LNCaP clone FGC (cell line): ENCODE measurements at regions not wholly inside any gene's neighbourhood (a gene's known extent, or its start where the extent isn't known, plus 50 kb on each side); places are given as distances from the start of the nearest gene placed in this dataset.

ENCODE experiments used
- DNase-seq: peaks from one replicate; pipeline ENCODE4 v3.0.0-alpha.2; 2011; ENCODE audit warnings: low read depth
- H3K4me3 ChIP-seq: 2 replicates; pipeline ENCODE4 v1.5.1; 2011; ENCODE audit warnings: mild to moderate bottlenecking, low read depth, low read length, control low read depth
- TF ChIP-seq, protein P1 (sequence below): IDR thresholded peaks from 2 replicates; pipeline ENCODE4 v1.5.1; 2012; ENCODE audit warnings: mild to moderate bottlenecking; ENCODE audit not compliant: control insufficient read depth, insufficient read depth; ENCODE audit errors: extremely low read depth

DNA sequence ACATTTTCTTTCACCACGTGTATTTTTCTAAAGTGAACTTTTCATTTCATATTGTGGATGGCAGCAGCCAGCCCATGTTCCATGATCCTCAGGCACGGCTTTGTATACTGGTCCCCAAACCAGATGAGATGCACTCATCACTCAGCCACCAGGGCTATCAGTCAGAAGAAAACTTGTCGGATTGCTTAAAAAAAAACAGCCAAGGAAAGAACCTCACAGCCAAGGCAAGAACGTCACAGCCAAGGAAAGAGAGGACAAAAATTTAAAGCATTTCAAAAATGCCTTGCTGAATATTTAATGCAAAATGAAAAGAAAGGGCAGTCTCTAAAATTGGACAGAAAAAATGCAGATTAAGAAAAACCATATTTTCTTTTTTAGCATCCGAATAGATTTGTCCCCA is 333.3 kb downstream of the PDGFC start:
- TF ChIP-seq, protein P1, sequence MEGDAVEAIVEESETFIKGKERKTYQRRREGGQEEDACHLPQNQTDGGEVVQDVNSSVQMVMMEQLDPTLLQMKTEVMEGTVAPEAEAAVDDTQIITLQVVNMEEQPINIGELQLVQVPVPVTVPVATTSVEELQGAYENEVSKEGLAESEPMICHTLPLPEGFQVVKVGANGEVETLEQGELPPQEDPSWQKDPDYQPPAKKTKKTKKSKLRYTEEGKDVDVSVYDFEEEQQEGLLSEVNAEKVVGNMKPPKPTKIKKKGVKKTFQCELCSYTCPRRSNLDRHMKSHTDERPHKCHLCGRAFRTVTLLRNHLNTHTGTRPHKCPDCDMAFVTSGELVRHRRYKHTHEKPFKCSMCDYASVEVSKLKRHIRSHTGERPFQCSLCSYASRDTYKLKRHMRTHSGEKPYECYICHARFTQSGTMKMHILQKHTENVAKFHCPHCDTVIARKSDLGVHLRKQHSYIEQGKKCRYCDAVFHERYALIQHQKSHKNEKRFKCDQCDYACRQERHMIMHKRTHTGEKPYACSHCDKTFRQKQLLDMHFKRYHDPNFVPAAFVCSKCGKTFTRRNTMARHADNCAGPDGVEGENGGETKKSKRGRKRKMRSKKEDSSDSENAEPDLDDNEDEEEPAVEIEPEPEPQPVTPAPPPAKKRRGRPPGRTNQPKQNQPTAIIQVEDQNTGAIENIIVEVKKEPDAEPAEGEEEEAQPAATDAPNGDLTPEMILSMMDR = no peak
- no peak overlapping the region for H3K4me3 ChIP-seq
- DNase-seq = no peak

DNA sequence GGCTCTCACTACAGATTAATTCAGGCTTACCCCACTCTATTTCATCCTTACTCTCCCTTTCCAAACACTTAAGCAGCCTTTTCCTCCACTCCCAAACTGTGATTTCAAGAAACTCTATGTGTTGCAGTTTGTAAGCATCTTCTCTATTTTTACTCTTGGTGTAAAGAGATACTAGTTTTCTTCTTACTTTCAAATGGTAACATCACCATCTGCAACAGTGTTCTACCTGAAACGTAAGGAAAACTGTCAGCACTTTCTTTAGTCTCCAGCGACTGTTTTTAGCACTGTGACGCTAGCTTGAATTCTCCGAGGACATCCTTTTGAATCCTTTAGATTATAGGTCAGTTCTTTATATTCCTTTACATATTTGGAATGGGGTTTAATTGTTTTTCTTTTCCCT is 335.2 kb downstream of the PDGFC start:
- no peak overlapping the region for H3K4me3 ChIP-seq
- DNase-seq = no peak
- TF ChIP-seq, protein P1 = no peak

DNA sequence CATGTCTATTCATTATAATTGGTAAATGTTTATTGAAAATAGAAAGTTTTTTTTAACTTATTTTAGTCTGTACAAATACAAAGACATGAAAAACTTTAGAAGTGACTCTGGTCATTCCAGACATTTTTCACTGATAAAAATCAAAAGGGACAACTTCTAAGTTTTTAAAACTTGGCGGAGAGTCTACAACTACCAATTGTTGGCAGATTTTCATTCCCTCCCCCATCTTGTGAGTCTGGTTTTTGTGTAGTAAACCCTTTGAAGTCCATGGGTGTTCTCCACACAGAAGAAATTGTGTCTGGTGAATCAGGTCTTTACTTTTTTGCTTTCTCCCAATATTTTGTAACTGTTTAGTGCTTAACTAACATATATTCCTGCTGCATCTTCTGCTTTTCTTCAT is 336.5 kb downstream of the PDGFC start:
- DNase-seq = no peak
- TF ChIP-seq, protein P1 = no peak
- no peak overlapping the region for H3K4me3 ChIP-seq

GRCh38 chr4:156634612-156635011 is 337.0 kb downstream of the PDGFC start:
- TF ChIP-seq, protein P1 = no peak
- DNase-seq = no peak
- no peak overlapping the region for H3K4me3 ChIP-seq

- no peak for DNase-seq
- no peak overlapping the region for H3K4me3 ChIP-seq
- TF ChIP-seq, protein P1 = no peak
These were observed 337.8 kb downstream of the PDGFC start for GRCh38 chr4:156633847-156634246.

- no peak overlapping the region for H3K4me3 ChIP-seq
- TF ChIP-seq, protein P1 = no peak
- DNase-seq = no peak
These were observed 342.7 kb downstream of the PDGFC start for GRCh38 chr4:156628858-156629257.

DNA sequence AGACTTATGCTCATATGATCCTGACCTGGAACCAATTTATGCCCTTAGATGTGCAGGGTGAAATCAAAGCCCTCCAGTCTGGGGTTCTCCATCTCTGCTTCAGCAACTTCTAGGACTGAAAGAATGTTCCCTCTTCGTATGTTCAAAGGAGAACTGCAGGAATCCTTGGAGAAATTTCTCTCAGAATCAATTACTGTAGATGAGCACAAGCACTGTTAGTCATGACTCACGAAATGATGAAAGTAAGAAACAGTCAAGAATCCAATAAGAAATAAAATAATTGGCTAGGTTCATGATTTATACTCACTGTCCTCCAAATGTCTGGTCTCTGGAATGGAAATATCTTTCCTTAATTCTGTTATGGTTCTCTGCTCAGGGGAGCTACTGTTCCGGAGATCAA is 348.2 kb downstream of the PDGFC start:
- H3K4me3 ChIP-seq = no peak overlapping the region
- DNase-seq = no peak
- TF ChIP-seq, protein P1 = no peak
